Dendritic cell treated with granulocyte-macrophage colony-stimulating factor and Interleukin-4, amounts not matched to agents 40 ng/mL and 50 ng/mL, for 4 days (primary cell): ENCODE measurements at regions not wholly inside any gene's neighbourhood (a gene's known extent, or its start where the extent isn't known, plus 50 kb on each side); places are given as distances from the start of the nearest gene placed in this dataset.
"Not testable (repeated sequence)": the region's sequence is repeated elsewhere in the genome, so short reads cannot be mapped to it uniquely, and the experiment has no call there.

Experiments
- H3K27ac Mint-ChIP-seq: one replicate; pipeline ENCODE4 v1.8.0; 2022; ENCODE audit warnings: mild to moderate bottlenecking, mixed read lengths
- H3K27me3 Mint-ChIP-seq: one replicate; pipeline ENCODE4 v1.8.0; 2022; ENCODE audit warnings: mild to moderate bottlenecking, mixed read lengths
- H3K36me3 Mint-ChIP-seq: one replicate; pipeline ENCODE4 v1.8.0; 2022; ENCODE audit warnings: low read depth, mixed read lengths
- H3K4me1 Mint-ChIP-seq: one replicate; pipeline ENCODE4 v1.8.0; 2022; ENCODE audit warnings: low read depth, mixed read lengths
- H3K4me3 Mint-ChIP-seq: one replicate; pipeline ENCODE4 v1.8.0; 2022; ENCODE audit warnings: mild to moderate bottlenecking, moderate library complexity, mixed read lengths
- H3K9me3 Mint-ChIP-seq: one replicate; pipeline ENCODE4 v1.8.0; 2022; ENCODE audit warnings: mixed read lengths
- intact Hi-C: fragments of 100-400 bp; cut with micrococcal nuclease; formaldehyde crosslinking; loops from one replicate; pipeline ENCODE4 v1.15.0; 2022

GRCh38 chr9:107852891-107853290, 363.3 kb upstream of the KLF4 start:
- intact Hi-C loops: no loop called here
- Mint-ChIP-seq H3K4me3 (no peak overlapping the region), H3K36me3 (no peaks in the 10 kb centered on the region), H3K27ac (no peak overlapping the region), H3K27me3 (no peaks in the 10 kb centered on the region), H3K9me3 (peaks cover 6% of the 10 kb centered on the region), H3K4me1 (peaks cover 28% of the 10 kb centered on the region)

- intact Hi-C loops: no loop called here
- Mint-ChIP-seq H3K36me3 (no peaks in the 10 kb centered on the region), H3K4me1 (peaks cover 44% of the 10 kb centered on the region), H3K4me3 (no peak overlapping the region), H3K9me3 (no peaks in the 10 kb centered on the region), H3K27me3 (no peaks in the 10 kb centered on the region), H3K27ac (peak overlapping the region; percentile 86)
Observed at GRCh38 chr9:107850653-107851052, 361.1 kb upstream of the KLF4 start.

- Mint-ChIP-seq H3K36me3 (no peaks in the 10 kb centered on the region), H3K4me3 (peak overlapping the region; percentile 32), H3K4me1 (peaks cover 51% of the 10 kb centered on the region), H3K9me3 (no peaks in the 10 kb centered on the region), H3K27ac (peak overlapping the region; percentile 86), H3K27me3 (no peaks in the 10 kb centered on the region)
- intact Hi-C loops: loop anchor here (10.0 kb wide), 1 partner anchor 83 kb away; no protein-coding TSS in a partner anchor
Observed at GRCh38 chr9:107847978-107848964, 358.7 kb upstream of the KLF4 start.

GRCh38 chr9:107842530-107842929, 353.0 kb upstream of the KLF4 start:
- H3K27ac Mint-ChIP-seq: no peak overlapping the region
- peaks cover 14% of the 10 kb centered on the region for H3K27me3 Mint-ChIP-seq
- H3K4me3 Mint-ChIP-seq: no peak overlapping the region
- H3K4me1 Mint-ChIP-seq: peaks cover 61% of the 10 kb centered on the region
- no peaks in the 10 kb centered on the region for H3K9me3 Mint-ChIP-seq
- no peaks in the 10 kb centered on the region for H3K36me3 Mint-ChIP-seq
- intact Hi-C loops: loop anchor here (10.0 kb wide), 1 partner anchor 78 kb away; no protein-coding TSS in a partner anchor

DNA sequence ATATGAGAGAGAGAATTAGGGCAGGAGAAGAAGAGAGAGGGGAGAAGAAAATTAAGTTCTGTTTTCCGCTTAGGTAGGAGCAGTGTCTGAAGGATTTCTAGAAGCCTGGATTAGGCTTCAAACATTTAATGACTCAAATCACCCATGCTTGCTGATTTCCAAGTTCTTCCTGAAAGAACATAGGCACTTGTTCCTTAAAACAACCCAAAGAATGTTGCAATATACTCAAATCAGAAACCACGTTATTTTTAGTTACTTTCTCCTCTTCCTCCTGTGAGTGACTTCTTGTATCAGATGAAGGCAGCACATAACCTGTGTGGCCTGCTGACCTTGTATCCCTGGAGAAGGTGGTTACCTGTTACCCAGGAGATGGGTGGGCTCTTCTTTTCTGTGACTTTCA, 351.5 kb upstream of the KLF4 start:
- peaks cover 17% of the 10 kb centered on the region for H3K27me3 Mint-ChIP-seq
- H3K27ac Mint-ChIP-seq: peak overlapping the region; percentile 39
- peaks cover 51% of the 10 kb centered on the region for H3K4me1 Mint-ChIP-seq
- intact Hi-C loops: loop anchor here (10.0 kb wide), 1 partner anchor 76 kb away; no protein-coding TSS in a partner anchor
- H3K36me3 Mint-ChIP-seq: no peaks in the 10 kb centered on the region
- no peaks in the 10 kb centered on the region for H3K9me3 Mint-ChIP-seq
- H3K4me3 Mint-ChIP-seq: no peak overlapping the region

DNA sequence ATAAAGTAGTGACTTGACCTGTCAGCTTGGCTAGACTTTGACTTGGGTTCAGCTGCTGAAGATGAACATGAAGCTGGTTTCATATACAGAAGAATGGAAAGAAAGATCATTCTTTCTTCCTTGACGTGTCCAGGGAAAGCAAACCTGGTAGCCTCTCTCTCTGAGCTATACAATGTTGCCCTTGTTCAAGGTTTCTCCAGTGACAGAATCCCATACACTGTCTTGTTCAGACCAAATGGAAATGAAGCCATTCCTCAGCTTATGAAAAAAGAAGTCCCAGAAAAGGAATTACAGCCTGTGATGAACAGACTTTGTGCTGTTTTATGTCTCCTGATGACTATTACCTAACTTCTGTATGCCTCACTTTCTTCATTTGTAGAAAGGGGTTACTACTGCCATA, 349.8 kb upstream of the KLF4 start:
- intact Hi-C loops: no loop called here
- peaks cover 22% of the 10 kb centered on the region for H3K27me3 Mint-ChIP-seq
- H3K4me3 Mint-ChIP-seq: no peak overlapping the region
- H3K36me3 Mint-ChIP-seq: no peaks in the 10 kb centered on the region
- no peak overlapping the region for H3K27ac Mint-ChIP-seq
- H3K4me1 Mint-ChIP-seq: peaks cover 44% of the 10 kb centered on the region
- H3K9me3 Mint-ChIP-seq: no peaks in the 10 kb centered on the region

- Mint-ChIP-seq H3K9me3 (no peaks in the 10 kb centered on the region), H3K27me3 (peaks cover 22% of the 10 kb centered on the region), H3K4me1 (peaks cover 44% of the 10 kb centered on the region), H3K36me3 (no peaks in the 10 kb centered on the region), H3K4me3 (no peak overlapping the region), H3K27ac (no peak overlapping the region)
- intact Hi-C loops: no loop called here
Observed at GRCh38 chr9:107838766-107839165, 349.2 kb upstream of the KLF4 start.

- intact Hi-C loops: no loop called here
- Mint-ChIP-seq H3K27ac (peak overlapping the region; percentile 11), H3K9me3 (no peaks in the 10 kb centered on the region), H3K4me3 (no peak overlapping the region), H3K4me1 (peaks cover 31% of the 10 kb centered on the region), H3K27me3 (peaks cover 17% of the 10 kb centered on the region), H3K36me3 (no peaks in the 10 kb centered on the region)
Observed at GRCh38 chr9:107836300-107836699, 346.7 kb upstream of the KLF4 start.

DNA sequence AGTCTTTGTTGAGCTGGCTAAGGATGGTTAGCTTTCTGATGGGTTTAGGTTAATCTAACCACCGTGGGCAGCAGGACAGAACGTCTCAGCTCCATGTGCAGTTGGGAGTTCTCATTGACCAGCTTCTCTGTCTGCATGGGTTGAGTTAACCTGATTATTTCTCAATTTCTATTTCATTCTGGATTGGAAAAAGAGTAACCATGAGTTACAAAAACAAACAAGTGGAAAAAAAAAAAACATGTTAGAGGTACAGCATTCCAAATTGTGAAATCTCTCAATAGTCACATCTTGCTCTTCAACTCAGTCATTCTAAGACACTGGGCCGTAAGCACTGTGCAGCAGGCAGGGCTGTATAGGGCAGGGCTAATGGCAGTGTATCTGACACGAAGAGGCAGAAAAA, 343.7 kb upstream of the KLF4 start:
- Mint-ChIP-seq H3K4me3 (no peak overlapping the region), H3K27ac (no peak overlapping the region), H3K36me3 (no peaks in the 10 kb centered on the region), H3K4me1 (peaks cover 28% of the 10 kb centered on the region), H3K27me3 (peaks cover 9% of the 10 kb centered on the region), H3K9me3 (no peaks in the 10 kb centered on the region)
- intact Hi-C loops: no loop called here

DNA sequence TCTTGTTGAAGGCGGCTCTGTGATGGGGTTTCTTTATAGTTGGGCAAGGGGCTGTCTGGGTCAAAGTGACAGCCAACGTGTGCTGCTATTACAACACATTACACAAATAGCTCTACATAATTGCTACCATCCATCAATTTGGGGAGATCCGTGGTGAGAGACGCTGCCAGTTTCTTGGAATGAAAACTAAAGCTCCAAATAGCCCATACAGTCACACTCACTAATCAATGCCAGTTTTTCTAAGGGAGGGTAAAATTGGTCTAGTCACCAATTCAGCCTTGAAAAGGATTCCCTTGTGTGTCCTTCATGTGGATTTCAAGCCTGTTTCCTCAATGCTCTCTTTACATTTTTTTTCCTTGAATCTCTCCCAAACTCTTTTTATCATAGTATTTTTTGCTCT, 343.3 kb upstream of the KLF4 start:
- Mint-ChIP-seq H3K36me3 (no peaks in the 10 kb centered on the region), H3K9me3 (no peaks in the 10 kb centered on the region), H3K4me1 (peaks cover 27% of the 10 kb centered on the region), H3K4me3 (no peak overlapping the region), H3K27me3 (peaks cover 8% of the 10 kb centered on the region), H3K27ac (no peak overlapping the region)
- intact Hi-C loops: no loop called here

DNA sequence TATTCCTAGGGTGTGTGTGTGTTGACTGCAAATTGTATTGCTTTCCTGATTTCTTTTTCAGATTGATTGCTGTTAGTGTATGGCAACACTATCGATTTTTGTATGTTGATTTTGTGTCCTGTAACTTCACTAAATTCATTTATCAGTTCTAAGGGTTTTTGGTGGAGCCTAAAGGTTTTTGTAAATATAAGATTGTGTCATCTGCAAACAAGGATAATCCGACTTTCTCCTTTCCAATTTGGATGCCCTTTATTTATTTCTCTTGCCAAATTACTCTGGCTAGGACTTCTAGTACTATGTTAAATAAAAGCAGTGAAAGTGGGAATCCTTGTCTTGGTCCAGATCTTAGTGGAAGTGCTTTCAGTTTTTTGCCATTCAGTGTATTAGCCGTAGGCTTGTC, 340.9 kb upstream of the KLF4 start:
- no peak overlapping the region for H3K27ac Mint-ChIP-seq
- H3K27me3 Mint-ChIP-seq: no peaks in the 10 kb centered on the region
- H3K36me3 Mint-ChIP-seq: no peaks in the 10 kb centered on the region
- intact Hi-C loops: no loop called here
- no peaks in the 10 kb centered on the region for H3K9me3 Mint-ChIP-seq
- no peak overlapping the region for H3K4me3 Mint-ChIP-seq
- peaks cover 36% of the 10 kb centered on the region for H3K4me1 Mint-ChIP-seq

DNA sequence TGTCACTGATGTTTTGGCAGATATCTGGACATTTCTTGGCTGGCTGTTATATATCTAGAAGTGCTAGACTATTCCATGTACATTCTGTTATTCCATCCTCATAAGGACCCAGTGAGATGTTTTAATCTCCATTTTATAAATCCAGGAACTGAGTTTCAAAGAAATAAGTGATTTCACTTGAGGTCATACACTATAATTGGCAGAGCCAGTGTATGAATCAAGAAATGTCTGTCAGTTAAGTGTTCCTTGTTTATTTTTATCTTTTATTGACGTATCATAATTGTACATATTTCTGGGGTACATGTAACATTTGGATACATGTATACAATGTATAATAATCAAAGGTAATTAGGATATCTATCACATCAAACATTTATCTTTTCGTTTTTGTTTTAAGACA, 338.3 kb upstream of the KLF4 start:
- no peaks in the 10 kb centered on the region for H3K36me3 Mint-ChIP-seq
- peaks cover 50% of the 10 kb centered on the region for H3K4me1 Mint-ChIP-seq

DNA sequence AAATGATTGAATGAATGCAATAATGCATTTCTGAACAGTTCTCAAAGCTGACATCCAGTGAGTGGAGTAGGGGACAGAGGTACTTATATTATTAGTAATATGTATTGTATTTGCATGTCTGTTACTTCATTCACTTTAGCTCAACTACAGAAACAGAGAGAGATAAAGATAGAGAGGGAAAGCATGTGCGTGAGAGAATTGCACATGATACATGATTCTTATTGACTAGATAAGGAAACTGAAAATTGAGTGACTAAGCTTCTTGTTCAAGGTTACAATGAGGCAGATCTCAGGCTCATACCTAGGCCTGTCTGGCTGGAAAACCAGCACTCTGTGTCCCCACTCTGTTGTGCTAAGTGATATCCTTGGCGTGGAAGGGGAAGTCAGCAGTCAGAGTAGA, 337.7 kb upstream of the KLF4 start:
- intact Hi-C loops: no loop called here
- Mint-ChIP-seq H3K36me3 (no peaks in the 10 kb centered on the region), H3K4me1 (peaks cover 50% of the 10 kb centered on the region), H3K27me3 (no peaks in the 10 kb centered on the region), H3K4me3 (no peak overlapping the region), H3K9me3 (no peaks in the 10 kb centered on the region), H3K27ac (no peak overlapping the region)

More for the DNA sequence above, 338.3 kb upstream of the KLF4 start:
- Mint-ChIP-seq H3K9me3 (no peaks in the 10 kb centered on the region), H3K27me3 (no peaks in the 10 kb centered on the region), H3K27ac (no peak overlapping the region), H3K4me3 (no peak overlapping the region)
- intact Hi-C loops: no loop called here

GRCh38 chr9:107826688-107826983, 337.1 kb upstream of the KLF4 start:
- H3K9me3 Mint-ChIP-seq, H3K27me3 Mint-ChIP-seq, H3K36me3 Mint-ChIP-seq, H3K4me3 Mint-ChIP-seq, H3K27ac Mint-ChIP-seq, intact Hi-C loops: not testable (repeated sequence)
- peaks cover 53% of the 10 kb centered on the region for H3K4me1 Mint-ChIP-seq

DNA sequence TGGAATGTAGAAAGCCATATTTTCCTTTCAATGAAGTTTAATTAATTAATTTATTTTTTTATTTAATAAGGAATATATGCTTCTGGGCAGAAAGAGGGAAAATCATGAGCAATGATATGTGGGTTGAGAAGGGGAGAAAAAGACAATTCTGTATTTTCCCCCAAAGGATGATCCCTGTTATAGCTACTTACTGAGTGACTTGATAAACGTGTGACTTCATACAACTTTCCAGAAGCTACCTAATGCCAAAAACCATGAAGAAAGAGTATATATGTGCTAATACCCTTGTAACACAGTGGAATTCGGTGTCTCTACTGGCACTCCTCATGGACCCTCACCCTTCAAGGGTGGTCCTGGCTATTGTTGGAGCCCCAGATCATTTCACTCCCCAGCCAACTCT, 335.0 kb upstream of the KLF4 start:
- Mint-ChIP-seq H3K4me1 (peaks cover 63% of the 10 kb centered on the region), H3K27me3 (peaks cover 4% of the 10 kb centered on the region)
- intact Hi-C loops: no loop called here

More for the DNA sequence above, 335.0 kb upstream of the KLF4 start:
- Mint-ChIP-seq H3K9me3 (no peaks in the 10 kb centered on the region), H3K36me3 (no peaks in the 10 kb centered on the region), H3K27ac (no peak overlapping the region), H3K4me3 (no peak overlapping the region)
